Thyroid gland (tissue), 4 donors: ENCODE measurements at regions not wholly inside any gene's neighbourhood (a gene's known extent, or its start where the extent isn't known, plus 50 kb on each side); places are given as distances from the start of the nearest gene placed in this dataset.

Experiments used
- DNase-seq, 2 donors: peaks; one replicate each; pipeline ENCODE4 v3.0.0-alpha.2; 2019
- H3K27ac ChIP-seq, 3 donors: fragments of 200-600 bp; sonication (generic); 1 replicate in 2 of 3; 2 replicates in 1 of 3; pipeline ENCODE4 v1.5.1; 2016 to 2019; ENCODE audit warnings: mild to moderate bottlenecking in 1 of 3, moderate library complexity in 1 of 3
- H3K27me3 ChIP-seq: fragments of 200-600 bp; sonication (generic); one replicate; pipeline ENCODE4 v1.5.1; 2019
- H3K36me3 ChIP-seq, 2 donors: fragments of 200-600 bp; sonication (generic); one replicate each; pipeline ENCODE4 v1.5.1; 2016 to 2019
- H3K4me1 ChIP-seq, 2 donors: fragments of 200-600 bp; sonication (generic); one replicate each; pipeline ENCODE4 v1.5.1; 2017 to 2019
- H3K4me3 ChIP-seq, 3 donors: fragments of 200-600 bp; sonication (generic); replicated peaks in 1 of 3; 1 replicate in 2 of 3; 2 replicates in 1 of 3; pipeline ENCODE4 v1.5.1; 2016; ENCODE audit warnings: mild to moderate bottlenecking in 1 of 3
- H3K9me3 ChIP-seq: fragments of 200-600 bp; sonication (generic); one replicate; pipeline ENCODE4 v1.5.1; 2017
- POLR2A ChIP-seq, 2 donors: fragments of 450-650 bp; IDR thresholded peaks; one replicate each; pipeline ENCODE4 v1.6.1; 2017; ENCODE audit warnings: antibody characterized with exemption in 2 of 2, mild to moderate bottlenecking in 2 of 2, moderate library complexity in 1 of 2
- WGBS, 2 donors: methylation state at CpG; one replicate each; pipeline ENCODE4 v1.1.5; 2017; 5-methylcytosine and 5-hydroxymethylcytosine counted together
- intact Hi-C: fragments of 100-400 bp; cut with DNase I; formaldehyde crosslinking; loops from one replicate; pipeline ENCODE4 v1.15.1; 2023
- TF ChIP-seq, protein P1 (sequence below), 6 experiments: fragments of 200-600 bp in 3 of 6; fragments of 450-650 bp in 3 of 6; sonication (generic) in 3 of 6; IDR thresholded peaks; one replicate each; pipeline ENCODE4 v1.5.1; 2016 to 2019; ENCODE audit warnings: antibody characterized with exemption in 6 of 6, mild to moderate bottlenecking in 2 of 6, inconsistent platforms in 1 of 6, moderate library complexity in 1 of 6

GRCh38 chr21:38039841-38040240 is 123.6 kb upstream of the KCNJ6 start:
- TF ChIP-seq POLR2A (IDR thresholded peaks at IDR 0.05): no peak
- TF ChIP-seq, protein P1, sequence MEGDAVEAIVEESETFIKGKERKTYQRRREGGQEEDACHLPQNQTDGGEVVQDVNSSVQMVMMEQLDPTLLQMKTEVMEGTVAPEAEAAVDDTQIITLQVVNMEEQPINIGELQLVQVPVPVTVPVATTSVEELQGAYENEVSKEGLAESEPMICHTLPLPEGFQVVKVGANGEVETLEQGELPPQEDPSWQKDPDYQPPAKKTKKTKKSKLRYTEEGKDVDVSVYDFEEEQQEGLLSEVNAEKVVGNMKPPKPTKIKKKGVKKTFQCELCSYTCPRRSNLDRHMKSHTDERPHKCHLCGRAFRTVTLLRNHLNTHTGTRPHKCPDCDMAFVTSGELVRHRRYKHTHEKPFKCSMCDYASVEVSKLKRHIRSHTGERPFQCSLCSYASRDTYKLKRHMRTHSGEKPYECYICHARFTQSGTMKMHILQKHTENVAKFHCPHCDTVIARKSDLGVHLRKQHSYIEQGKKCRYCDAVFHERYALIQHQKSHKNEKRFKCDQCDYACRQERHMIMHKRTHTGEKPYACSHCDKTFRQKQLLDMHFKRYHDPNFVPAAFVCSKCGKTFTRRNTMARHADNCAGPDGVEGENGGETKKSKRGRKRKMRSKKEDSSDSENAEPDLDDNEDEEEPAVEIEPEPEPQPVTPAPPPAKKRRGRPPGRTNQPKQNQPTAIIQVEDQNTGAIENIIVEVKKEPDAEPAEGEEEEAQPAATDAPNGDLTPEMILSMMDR (IDR thresholded peaks at IDR 0.05): no peak
- Histone ChIP-seq H3K27me3 (peaks cover under 1% of the 10 kb centered on the region), H3K36me3 (no peaks in the 10 kb centered on the region), H3K4me3 (no peak overlapping the region), H3K9me3 (no peaks in the 10 kb centered on the region), H3K4me1 (no peaks in the 10 kb centered on the region), H3K27ac (no peak overlapping the region)
- no peak for DNase-seq
- intact Hi-C loops: no loop called here

DNA sequence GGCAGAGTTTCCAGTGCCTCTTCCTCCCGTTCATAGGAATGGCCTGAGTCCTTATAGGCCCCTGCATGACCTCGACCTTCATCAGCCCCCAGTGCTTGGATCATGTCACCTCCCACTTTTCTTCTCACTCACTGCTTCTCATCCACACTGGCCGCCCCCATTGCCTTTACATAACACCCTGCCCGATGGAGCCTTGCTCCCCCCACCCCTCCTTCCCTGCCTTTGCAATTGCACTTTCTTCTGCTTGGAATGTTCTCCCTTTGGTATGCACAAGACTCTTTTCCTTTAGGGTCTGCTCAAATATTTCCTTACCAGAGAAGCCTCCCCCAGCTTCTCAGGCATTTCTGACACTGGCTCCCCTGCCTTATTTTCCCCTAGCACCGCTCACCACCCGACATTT is 125.2 kb upstream of the KCNJ6 start:
- Histone ChIP-seq H3K27ac (no peak overlapping the region), H3K4me1 (no peaks in the 10 kb centered on the region), H3K36me3 (no peaks in the 10 kb centered on the region), H3K27me3 (no peaks in the 10 kb centered on the region), H3K4me3 (no peak overlapping the region), H3K9me3 (no peaks in the 10 kb centered on the region)
- 56 to 59% methylated on average over 6 of the region's 6 CpGs for WGBS, 2 donors
- intact Hi-C loops: no loop called here
- no peak for TF ChIP-seq POLR2A (IDR thresholded peaks at IDR 0.05)
- TF ChIP-seq, protein P1 (IDR thresholded peaks at IDR 0.05): no peak
- DNase-seq: no peak

GRCh38 chr21:38042246-38042645 is 126.0 kb upstream of the KCNJ6 start:
- no peak overlapping the region for H3K4me3 ChIP-seq
- DNase-seq: no peak
- TF ChIP-seq, protein P1 (IDR thresholded peaks at IDR 0.05): no peak
- no peak for TF ChIP-seq POLR2A (IDR thresholded peaks at IDR 0.05)
- 90 to 94% methylated on average over 2 of the region's 2 CpGs for WGBS, 2 donors
- no peaks in the 10 kb centered on the region for H3K4me1 ChIP-seq
- no peaks in the 10 kb centered on the region for H3K9me3 ChIP-seq
- H3K36me3 ChIP-seq: no peaks in the 10 kb centered on the region
- H3K27ac ChIP-seq: no peak overlapping the region
- H3K27me3 ChIP-seq: no peaks in the 10 kb centered on the region
- intact Hi-C loops: no loop called here

- no peak for DNase-seq
- Histone ChIP-seq H3K27ac (no peak overlapping the region), H3K36me3 (no peaks in the 10 kb centered on the region), H3K9me3 (no peaks in the 10 kb centered on the region), H3K4me3 (no peak overlapping the region), H3K4me1 (no peaks in the 10 kb centered on the region), H3K27me3 (no peaks in the 10 kb centered on the region)
- TF ChIP-seq, protein P1 (IDR thresholded peaks at IDR 0.05): no peak
- TF ChIP-seq POLR2A (IDR thresholded peaks at IDR 0.05): no peak
- WGBS, 2 donors: 47 to 65% methylated on average over 9 of the region's 9 CpGs
- intact Hi-C loops: no loop called here
Observed at GRCh38 chr21:38048167-38048566, 131.9 kb upstream of the KCNJ6 start.

DNA sequence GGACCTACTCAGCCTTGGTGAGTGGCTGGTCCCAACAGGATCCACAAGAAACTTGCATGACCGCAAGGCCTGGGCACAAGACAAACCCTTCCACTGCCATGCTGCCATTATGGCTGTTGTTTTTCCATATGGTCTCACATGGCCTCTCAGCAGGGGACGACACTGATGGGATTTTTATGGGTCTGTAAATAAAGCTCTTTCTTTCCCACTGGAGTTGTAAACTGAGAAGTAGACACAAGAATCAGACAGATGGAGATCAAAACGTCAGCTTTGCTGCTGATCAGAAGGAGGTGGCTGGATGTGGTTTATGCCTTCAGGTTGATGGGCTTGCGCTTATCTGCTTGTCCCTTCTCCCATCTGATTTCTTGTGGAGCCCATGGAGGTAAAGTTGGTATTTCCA is 138.1 kb upstream of the KCNJ6 start:
- no peak for DNase-seq
- Histone ChIP-seq H3K4me1 (no peaks in the 10 kb centered on the region), H3K36me3 (no peaks in the 10 kb centered on the region), H3K4me3 (no peak overlapping the region), H3K27ac (no peak overlapping the region), H3K9me3 (no peaks in the 10 kb centered on the region), H3K27me3 (no peaks in the 10 kb centered on the region)
- intact Hi-C loops: no loop called here
- 75 to 86% methylated on average over 4 of the region's 4 CpGs for WGBS, 2 donors
- TF ChIP-seq, protein P1 (IDR thresholded peaks at IDR 0.05): no peak
- TF ChIP-seq POLR2A (IDR thresholded peaks at IDR 0.05): no peak
